CD4-positive, alpha-beta T cell treated with Interleukin-10 for 1 hour (primary cell): ENCODE measurements at regions not wholly inside any gene's neighbourhood (a gene's known extent, or its start where the extent isn't known, plus 50 kb on each side); places are given as distances from the start of the nearest gene placed in this dataset.

Source experiments
- DNase-seq: peaks from one replicate; pipeline ENCODE4 v3.0.0-alpha.2; 2020

GRCh38 chr4:30945586-30945985 is 225.4 kb downstream of the PCDH7 start:
- DNase-seq: no peak

DNA sequence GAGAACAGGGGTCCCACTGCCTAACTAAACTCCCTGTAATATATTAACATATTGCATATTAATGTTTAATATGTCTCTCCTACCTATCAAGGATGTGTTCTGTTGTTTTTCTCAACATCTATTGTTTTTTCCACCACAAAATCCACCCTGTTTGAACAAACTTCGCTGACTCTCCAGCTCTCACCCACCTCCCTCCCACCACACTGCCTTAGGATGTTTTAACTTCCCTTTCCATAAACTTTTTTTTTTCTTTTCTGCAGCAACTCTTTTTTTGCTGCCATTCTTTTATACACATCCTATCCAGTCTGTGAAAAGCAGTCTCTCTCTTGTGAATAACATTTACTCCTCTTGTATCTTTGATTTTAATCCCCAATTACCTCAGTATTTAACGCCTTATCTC is 226.1 kb downstream of the PCDH7 start:
- no peak for DNase-seq

GRCh38 chr4:30948653-30949052 is 228.5 kb downstream of the PCDH7 start:
- no peak for DNase-seq

DNA sequence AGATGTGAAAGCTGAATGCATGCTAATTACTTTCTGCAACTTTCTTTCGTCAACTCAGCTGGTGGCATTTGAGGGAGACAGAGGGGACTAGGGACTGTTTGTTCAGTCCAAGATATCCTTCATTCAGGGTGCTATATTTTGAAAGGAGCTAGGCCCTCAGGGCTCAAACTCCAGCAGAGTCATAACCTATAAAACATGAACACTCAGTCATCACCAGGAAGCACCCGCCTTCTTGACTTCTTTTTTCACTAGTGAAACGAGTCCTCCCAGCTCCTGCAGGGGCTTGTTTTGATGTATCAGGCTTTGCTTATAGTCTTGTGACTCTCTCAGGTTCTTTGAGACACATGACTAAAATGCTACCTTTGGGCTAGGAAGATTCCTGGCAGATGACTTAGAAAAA is 230.6 kb downstream of the PCDH7 start:
- no peak for DNase-seq

GRCh38 chr4:30952526-30953219 is 232.5 kb downstream of the PCDH7 start:
- DNase-seq: no peak

- no peak for DNase-seq
These were observed 233.6 kb downstream of the PCDH7 start for GRCh38 chr4:30953799-30954198.

GRCh38 chr4:30956916-30957315 is 236.7 kb downstream of the PCDH7 start:
- DNase-seq: no peak

DNA sequence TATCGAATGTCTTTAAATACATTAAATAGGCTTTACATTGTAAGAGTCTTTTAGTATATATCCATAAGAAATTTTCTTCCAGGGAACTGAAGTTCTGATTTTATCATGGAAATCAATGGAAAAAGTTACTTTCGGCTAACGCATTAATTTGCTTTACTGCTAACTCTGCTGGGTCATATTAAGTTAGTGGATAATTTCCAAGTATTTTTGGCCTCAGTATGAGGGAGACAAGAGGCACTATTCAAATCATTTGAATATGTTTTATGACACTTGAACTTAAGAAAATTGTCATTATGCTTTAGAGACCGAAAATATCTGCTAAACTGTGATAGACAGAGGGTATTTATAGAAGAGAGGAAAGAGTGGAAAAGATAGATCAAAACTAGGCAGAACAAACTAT is 237.5 kb downstream of the PCDH7 start:
- DNase-seq: no peak

- no peak for DNase-seq
These were observed 239.8 kb downstream of the PCDH7 start for GRCh38 chr4:30959781-30960485.

DNA sequence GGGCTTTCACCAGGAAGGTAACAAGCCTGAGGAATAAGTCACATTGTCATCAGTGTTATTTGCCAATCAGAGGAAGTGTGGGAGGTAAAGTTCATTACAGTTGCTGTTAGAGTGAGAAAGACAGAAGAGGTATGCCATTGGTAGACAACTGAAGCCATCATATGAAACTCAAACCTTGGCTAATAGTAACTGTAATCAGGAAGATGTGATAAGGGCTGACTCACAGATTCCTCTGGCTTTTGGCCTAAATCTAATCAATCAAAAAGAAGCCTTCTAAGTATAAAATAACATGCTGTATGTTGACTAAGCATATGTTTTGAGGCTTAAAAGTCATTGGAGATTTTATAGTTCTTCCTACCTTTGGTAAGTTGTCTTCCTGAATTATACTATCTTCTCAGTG is 242.8 kb downstream of the PCDH7 start:
- DNase-seq: no peak

DNA sequence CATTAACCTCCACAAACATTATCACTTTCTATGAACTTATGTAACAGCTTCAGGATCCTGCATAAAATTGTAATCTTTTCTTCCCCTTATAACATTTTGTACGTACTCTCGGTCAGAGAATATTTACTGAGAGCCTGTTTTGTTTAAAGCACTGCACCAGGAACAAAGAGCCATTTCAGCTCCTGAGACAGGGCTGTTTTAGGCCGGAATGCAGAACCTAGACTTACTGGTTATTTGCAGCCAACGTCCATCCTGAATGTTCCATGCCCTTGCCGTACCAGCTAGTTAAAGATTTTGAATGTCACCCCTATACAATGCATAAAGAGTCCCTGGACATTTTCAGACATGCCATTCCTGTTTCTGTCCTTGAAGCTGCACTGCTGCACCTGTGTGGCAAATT is 248.8 kb downstream of the PCDH7 start:
- DNase-seq: no peak

GRCh38 chr4:30972542-30972941 is 252.4 kb downstream of the PCDH7 start:
- no peak for DNase-seq

DNA sequence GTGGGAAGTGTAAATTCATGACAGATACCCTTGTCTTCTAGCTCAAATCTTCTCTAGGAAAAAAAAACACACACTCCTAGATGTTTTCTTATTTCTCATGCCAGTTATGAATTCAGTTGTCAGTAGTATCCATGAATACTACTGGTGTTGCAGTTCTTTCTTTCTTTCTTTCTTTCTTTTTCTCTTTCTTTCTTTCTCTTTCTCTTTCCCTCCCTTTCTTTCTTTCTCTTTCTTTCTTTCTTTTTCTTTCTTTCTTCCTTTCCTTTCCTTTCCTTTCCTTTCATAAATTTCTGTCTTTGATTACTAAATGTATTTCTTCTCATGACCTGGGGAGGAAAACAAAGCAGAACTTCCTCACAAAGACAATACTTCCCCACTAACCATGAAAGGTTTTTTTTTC is 253.8 kb downstream of the PCDH7 start:
- DNase-seq: no peak

DNA sequence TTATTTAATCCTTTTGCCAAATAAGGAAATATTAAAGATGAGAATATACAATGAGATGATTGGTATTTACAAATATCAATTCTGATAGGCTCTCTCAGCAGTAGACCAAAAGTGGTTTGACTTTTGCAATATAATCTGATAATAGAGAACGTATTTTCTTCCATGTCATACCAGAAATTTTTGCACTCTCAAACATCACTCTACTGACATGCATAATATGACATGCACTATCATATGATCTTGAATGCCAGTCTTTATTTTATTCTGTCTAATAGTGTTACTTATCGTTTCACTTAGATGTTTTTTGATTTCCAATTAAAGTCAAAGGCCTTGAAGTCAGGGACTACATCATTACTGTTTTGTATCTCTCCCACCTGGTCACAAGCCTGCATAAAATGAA is 259.2 kb downstream of the PCDH7 start:
- DNase-seq: no peak

DNA sequence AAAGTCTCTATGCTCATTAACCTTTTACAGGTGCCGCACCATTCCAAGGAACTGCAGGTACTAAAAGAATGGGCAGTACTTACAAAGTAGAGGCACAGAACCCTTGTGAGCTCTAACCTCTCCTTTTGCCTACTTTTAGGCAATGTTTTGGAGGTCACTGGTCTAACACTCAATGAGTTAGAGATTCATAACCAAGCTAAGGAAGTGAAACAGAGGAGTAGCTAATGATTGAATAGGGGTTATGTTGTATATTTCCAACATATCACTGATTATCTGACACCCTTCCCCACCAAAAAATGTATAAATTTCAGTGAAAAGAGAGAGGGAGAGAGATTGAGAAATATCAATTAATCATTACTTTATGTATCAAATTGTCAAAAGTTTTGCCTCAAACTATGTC is 269.3 kb downstream of the PCDH7 start:
- DNase-seq: no peak

DNA sequence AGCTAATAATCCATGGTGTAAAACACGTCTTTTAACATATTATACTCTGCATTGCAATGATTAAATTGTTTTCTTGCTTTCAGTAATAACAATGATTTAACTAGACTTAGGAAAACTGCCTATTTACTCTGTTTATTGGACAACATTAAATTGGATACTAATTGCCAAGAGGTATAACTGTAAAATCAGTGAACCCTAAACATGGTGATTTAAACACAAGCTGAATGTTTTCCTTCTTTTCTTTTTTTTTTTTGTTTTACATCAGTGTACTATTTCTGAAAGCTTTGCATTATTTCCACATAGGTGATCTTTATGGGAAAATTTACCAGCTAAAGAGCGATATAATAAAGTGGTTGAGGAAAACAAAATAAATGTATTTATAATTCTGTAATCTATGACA is 276.7 kb downstream of the PCDH7 start:
- DNase-seq: no peak

GRCh38 chr4:31005037-31005436 is 284.9 kb downstream of the PCDH7 start:
- DNase-seq: no peak

DNA sequence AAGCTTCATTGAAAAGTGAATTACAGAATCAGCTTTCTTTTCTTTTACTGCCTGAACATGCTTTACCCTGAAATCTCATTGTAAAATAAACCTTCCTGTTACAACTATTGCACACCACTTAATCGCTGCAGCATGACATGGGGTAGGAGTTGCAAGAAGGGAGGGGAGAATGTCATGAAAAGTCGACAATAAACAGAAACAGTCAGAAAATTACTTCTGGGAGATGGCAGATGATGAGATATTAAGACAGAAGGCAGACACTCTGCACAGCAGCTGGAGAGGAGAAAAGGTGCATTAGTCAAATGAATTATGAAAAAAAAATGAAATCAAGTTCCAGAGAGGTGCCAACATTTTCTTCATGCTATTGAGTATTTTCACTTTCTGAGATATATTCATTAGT is 287.7 kb downstream of the PCDH7 start:
- no peak for DNase-seq

- DNase-seq: no peak
These were observed 289.8 kb downstream of the PCDH7 start for GRCh38 chr4:31009926-31010325.

DNA sequence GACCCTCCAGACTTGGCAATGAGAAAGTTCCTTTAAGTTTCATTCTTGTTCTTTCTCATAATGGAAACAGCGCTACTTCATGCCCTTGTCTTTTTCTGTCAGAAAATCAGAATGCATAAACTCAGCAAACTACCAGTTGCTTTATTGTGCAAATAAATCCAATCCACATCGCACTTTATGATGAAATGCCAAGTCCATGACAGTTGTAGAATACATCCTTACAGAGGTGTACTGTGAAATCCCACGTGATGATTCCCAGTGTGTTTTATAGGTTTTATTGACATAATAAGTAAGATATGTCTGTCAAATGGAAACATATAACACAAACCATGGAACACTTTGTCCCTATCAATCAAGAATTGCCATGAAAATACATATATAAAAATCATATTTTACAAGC is 295.0 kb downstream of the PCDH7 start:
- no peak for DNase-seq

DNA sequence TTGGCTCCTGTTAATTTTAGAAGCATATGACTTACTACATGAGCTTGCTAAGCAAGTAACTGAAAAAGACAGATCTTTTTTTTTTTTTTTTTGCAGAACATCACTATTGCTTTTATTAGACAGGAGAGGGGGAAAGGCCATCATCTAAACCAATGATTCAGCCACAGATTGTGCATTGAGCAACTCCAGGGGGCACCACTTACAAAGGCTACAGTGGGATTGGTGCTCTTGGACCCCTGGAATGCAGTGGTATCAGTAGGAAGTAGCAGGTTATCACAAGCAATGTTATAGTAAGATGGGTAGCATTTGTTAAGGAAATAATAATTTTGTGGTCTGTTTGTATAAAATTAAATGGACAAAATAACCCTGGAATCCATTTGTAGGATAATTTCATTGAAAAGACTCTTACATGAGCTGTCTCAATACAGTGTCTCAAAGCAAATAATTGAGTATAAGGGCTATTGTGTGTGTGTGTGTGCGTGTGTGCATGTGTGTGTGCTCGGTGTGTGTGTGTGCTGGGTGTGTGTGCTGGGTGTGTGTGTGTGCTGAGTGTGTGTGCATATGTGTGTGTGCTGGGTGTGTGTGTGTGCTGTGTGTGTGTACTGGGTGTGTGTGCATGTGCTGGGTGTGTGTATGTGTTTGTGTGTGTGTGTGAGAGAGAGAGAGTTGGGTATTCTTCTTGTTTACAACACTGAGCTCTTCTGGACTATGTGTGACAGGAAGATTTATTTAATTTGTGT is 296.3 kb downstream of the PCDH7 start:
- DNase-seq: no peak

GRCh38 chr4:31020363-31020762 is 300.2 kb downstream of the PCDH7 start:
- DNase-seq: no peak

- no peak for DNase-seq
These were observed 300.8 kb downstream of the PCDH7 start for GRCh38 chr4:31021008-31021407.

DNA sequence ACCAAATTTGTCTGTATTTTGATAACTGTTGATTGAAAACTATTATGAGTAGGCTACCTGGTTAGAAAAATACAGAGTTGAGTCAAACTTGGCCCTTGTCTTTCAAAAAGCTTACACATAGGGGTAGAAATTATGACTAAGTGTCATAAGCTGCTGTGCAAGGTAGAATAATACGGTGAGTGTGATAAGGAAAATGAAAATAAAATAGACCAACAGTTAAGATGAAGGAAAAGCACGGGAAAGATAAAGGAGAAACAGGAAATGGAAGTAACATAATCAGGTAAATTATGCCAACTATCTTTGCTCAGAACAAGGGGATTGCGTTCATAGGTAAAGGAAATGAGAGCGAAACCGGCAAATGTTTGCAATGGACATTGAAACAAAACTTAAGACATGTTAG is 302.5 kb downstream of the PCDH7 start:
- no peak for DNase-seq
